GM12864 (cell line): ENCODE measurements at regions not wholly inside any gene's neighbourhood (a gene's known extent, or its start where the extent isn't known, plus 50 kb on each side); places are given as distances from the start of the nearest gene placed in this dataset.

Source experiments
- DNase-seq: peaks from one replicate; pipeline ENCODE4 v3.0.0-alpha.2; 2011; ENCODE audit warnings: low read depth
- H3K4me3 ChIP-seq: 2 replicates; pipeline ENCODE4 v1.5.1; 2011; ENCODE audit warnings: mild to moderate bottlenecking, low read depth, low read length, control low read depth
- CTCF ChIP-seq: IDR thresholded peaks from 2 replicates; pipeline ENCODE4 v1.5.1; 2011; ENCODE audit warnings: low read depth, mild to moderate bottlenecking, moderate library complexity, low read length, control low read depth, inconsistent platforms; ENCODE audit errors: missing control alignments

GRCh38 chr5:38189081-38189504 lies 69.3 kb upstream of the EGFLAM start:
- TF ChIP-seq CTCF, result no peak
- H3K4me3 ChIP-seq, result no peak overlapping the region
- DNase-seq, result no peak

GRCh38 chr5:38188591-38188990 lies 69.8 kb upstream of the EGFLAM start:
- H3K4me3 ChIP-seq, result no peak overlapping the region
- DNase-seq, result no peak
- no peak for TF ChIP-seq CTCF

GRCh38 chr5:38187532-38187931 lies 70.8 kb upstream of the EGFLAM start:
- no peak for DNase-seq

GRCh38 chr5:38184627-38185026 lies 73.7 kb upstream of the EGFLAM start:
- no peak overlapping the region for H3K4me3 ChIP-seq
- no peak for TF ChIP-seq CTCF
- no peak for DNase-seq

More at GRCh38 chr5:38187532-38187931, 70.8 kb upstream of the EGFLAM start:
- TF ChIP-seq CTCF, result no peak
- H3K4me3 ChIP-seq, result no peak overlapping the region

- no peak for DNase-seq
- H3K4me3 ChIP-seq, result no peak overlapping the region
- no peak for TF ChIP-seq CTCF
Measured at GRCh38 chr5:38182991-38183390, 75.4 kb upstream of the EGFLAM start.

- DNase-seq, result no peak
- no peak overlapping the region for H3K4me3 ChIP-seq
- TF ChIP-seq CTCF, result no peak
Measured at GRCh38 chr5:38168029-38168428, 90.3 kb upstream of the EGFLAM start.

- no peak for TF ChIP-seq CTCF
- no peak for DNase-seq
- no peak overlapping the region for H3K4me3 ChIP-seq
Measured at GRCh38 chr5:38167562-38167996, 90.8 kb upstream of the EGFLAM start.
